NT2/D1 (cell line): ENCODE measurements at regions not wholly inside any gene's neighbourhood (a gene's known extent, or its start where the extent isn't known, plus 50 kb on each side); places are given as distances from the start of the nearest gene placed in this dataset.

Experiments used
- DNase-seq: peaks from one replicate; pipeline ENCODE4 v3.0.0-alpha.2; 2011; ENCODE audit warnings: low read depth, low spot score
- H3K27me3 ChIP-seq: 2 replicates; pipeline ENCODE4 v1.6.0; 2011; ENCODE audit warnings: mild to moderate bottlenecking; ENCODE audit not compliant: insufficient read length, insufficient read depth
- H3K36me3 ChIP-seq: 2 replicates; pipeline ENCODE4 v1.6.1; 2011; ENCODE audit warnings: mild to moderate bottlenecking, low read length, mixed read lengths; ENCODE audit not compliant: insufficient read depth, insufficient read length
- H3K4me1 ChIP-seq: 2 replicates; pipeline ENCODE4 v1.5.1; 2011; ENCODE audit not compliant: insufficient read depth, insufficient read length
- H3K4me3 ChIP-seq: 2 replicates; pipeline ENCODE4 v1.5.1; 2011; ENCODE audit warnings: low read depth; ENCODE audit not compliant: insufficient read length
- H3K9ac ChIP-seq: 2 replicates; pipeline ENCODE4 v1.6.0; 2011; ENCODE audit warnings: low read depth; ENCODE audit not compliant: insufficient read length
- H3K9me3 ChIP-seq: 2 replicates; pipeline ENCODE4 v1.5.1; 2011; ENCODE audit warnings: mild to moderate bottlenecking, low read length; ENCODE audit not compliant: insufficient read depth
- SUZ12 ChIP-seq: IDR thresholded peaks from 2 replicates; pipeline ENCODE4 v1.6.1; 2011; ENCODE audit not compliant: insufficient read length, insufficient read depth; ENCODE audit errors: extremely low read depth
- YY1 ChIP-seq: IDR thresholded peaks from 2 replicates; pipeline ENCODE4 v1.6.1; 2011; ENCODE audit not compliant: insufficient read length, insufficient read depth
- ZNF274 ChIP-seq: IDR thresholded peaks from 2 replicates; pipeline ENCODE4 v1.6.1; 2011; ENCODE audit warnings: mild to moderate bottlenecking, low read depth, low read length

GRCh38 chr14:86652526-86652925 lies 1122.6 kb downstream of the FLRT2 start:
- H3K9me3 ChIP-seq = 0 out of 2 replicates have a peak, but pooled peaks cover 4% of the 10 kb centered on the region
- no peaks in the 10 kb centered on the region for H3K27me3 ChIP-seq
- H3K4me1 ChIP-seq = no peaks in the 10 kb centered on the region
- TF ChIP-seq ZNF274 (no peak), YY1 (no peak), SUZ12 (no peak)
- no peaks in the 10 kb centered on the region for H3K36me3 ChIP-seq
- no peak for DNase-seq
- no peak overlapping the region for H3K9ac ChIP-seq
- H3K4me3 ChIP-seq = no peak overlapping the region

DNA sequence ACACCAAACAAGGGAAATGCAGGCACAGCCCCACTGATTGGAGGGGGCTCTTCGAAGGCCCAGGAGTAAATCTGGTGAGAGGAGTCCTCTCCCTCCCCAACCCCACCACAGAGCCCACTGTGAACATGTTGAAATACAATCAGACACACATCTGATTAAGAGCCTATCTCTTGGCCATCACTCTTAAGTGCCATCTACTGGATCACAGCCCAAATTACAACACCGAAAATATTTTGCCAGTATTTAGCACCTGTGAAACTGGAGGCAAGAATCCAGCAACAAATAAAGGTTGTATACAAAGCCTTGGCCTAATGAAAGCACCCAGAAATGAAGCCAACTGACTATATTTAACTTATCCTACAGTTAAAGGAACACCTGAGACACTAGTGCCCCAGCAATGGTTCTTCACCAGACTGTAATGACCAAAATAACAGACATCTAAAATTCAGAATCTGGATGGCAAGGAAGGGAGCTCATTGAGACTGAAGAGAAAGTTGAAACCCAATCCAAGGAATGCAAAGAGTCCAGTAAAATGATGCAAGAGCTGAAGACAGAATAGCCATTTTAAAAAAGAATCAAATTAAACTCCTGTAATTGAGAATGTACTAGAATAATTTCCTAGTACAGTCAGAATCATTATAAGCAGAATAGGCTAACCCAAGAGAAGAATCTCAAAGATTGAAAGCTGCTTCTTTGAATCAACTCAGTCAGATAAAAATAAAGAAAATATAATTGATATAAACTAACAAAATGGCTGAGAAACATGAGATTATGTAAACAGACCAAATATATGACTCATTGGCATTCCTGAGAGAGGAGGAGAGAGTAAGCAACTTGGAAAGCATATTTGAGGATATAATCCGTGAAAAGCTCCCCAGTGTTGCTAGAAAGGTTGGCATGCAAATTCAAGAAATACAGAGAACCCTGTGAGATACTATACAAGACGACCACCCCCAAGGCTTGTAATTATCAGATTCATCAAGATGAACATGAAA lies 1117.0 kb downstream of the FLRT2 start:
- no peak for TF ChIP-seq YY1
- TF ChIP-seq ZNF274 = no peak
- no peak for TF ChIP-seq SUZ12
- DNase-seq = peak; percentile 15
- Histone ChIP-seq H3K9me3 (0 out of 2 replicates have a peak, but pooled peaks cover 15% of the 10 kb centered on the region), H3K4me3 (no peak overlapping the region), H3K9ac (no peak overlapping the region), H3K4me1 (no peaks in the 10 kb centered on the region), H3K36me3 (no peaks in the 10 kb centered on the region), H3K27me3 (no peaks in the 10 kb centered on the region)

GRCh38 chr14:86646125-86646524 lies 1116.2 kb downstream of the FLRT2 start:
- H3K27me3 ChIP-seq = no peaks in the 10 kb centered on the region
- no peak overlapping the region for H3K4me3 ChIP-seq
- H3K36me3 ChIP-seq = no peaks in the 10 kb centered on the region
- TF ChIP-seq YY1 (no peak), SUZ12 (no peak), ZNF274 (no peak)
- no peak for DNase-seq
- no peaks in the 10 kb centered on the region for H3K4me1 ChIP-seq
- H3K9ac ChIP-seq = no peak overlapping the region
- 0 out of 2 replicates have a peak, but pooled peaks cover 15% of the 10 kb centered on the region for H3K9me3 ChIP-seq

- Histone ChIP-seq H3K4me3 (no peak overlapping the region), H3K9me3 (no peaks in the 10 kb centered on the region), H3K9ac (no peak overlapping the region), H3K36me3 (no peaks in the 10 kb centered on the region), H3K27me3 (no peaks in the 10 kb centered on the region), H3K4me1 (no peaks in the 10 kb centered on the region)
- TF ChIP-seq YY1 (no peak), SUZ12 (no peak), ZNF274 (no peak)
- DNase-seq = no peak
These were observed 1111.4 kb downstream of the FLRT2 start for GRCh38 chr14:86641310-86641709.

- no peaks in the 10 kb centered on the region for H3K9me3 ChIP-seq
- no peak overlapping the region for H3K4me3 ChIP-seq
- H3K36me3 ChIP-seq = no peaks in the 10 kb centered on the region
- H3K4me1 ChIP-seq = no peaks in the 10 kb centered on the region
- no peak for DNase-seq
- H3K9ac ChIP-seq = no peak overlapping the region
- TF ChIP-seq YY1 = no peak
- no peak for TF ChIP-seq SUZ12
- no peak for TF ChIP-seq ZNF274
- H3K27me3 ChIP-seq = no peaks in the 10 kb centered on the region
These were observed 1110.3 kb downstream of the FLRT2 start for GRCh38 chr14:86640288-86640687.

DNA sequence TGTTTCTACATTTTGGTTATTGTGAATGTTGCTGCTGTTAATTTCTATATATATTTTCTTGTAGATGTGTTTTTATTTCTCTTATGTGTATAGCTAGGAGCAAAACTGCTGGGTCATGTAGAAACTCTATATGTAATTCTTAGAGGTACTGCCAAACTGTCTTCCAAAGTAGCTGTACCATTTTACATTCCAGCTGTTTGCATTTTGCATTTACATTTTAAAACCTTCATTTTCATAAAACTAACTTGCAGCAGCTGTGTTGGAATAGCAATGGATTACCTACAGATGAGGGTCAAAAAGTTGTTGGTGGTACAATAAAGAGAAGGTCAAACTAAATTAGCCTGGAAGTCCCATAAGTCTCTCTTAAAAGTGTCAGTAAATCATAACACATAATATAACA lies 1109.7 kb downstream of the FLRT2 start:
- TF ChIP-seq SUZ12 = no peak
- no peak for TF ChIP-seq YY1
- no peak for TF ChIP-seq ZNF274
- H3K9me3 ChIP-seq = no peaks in the 10 kb centered on the region

GRCh38 chr14:86639146-86639545 lies 1109.2 kb downstream of the FLRT2 start:
- Histone ChIP-seq H3K9me3 (no peaks in the 10 kb centered on the region), H3K4me3 (no peak overlapping the region), H3K27me3 (no peaks in the 10 kb centered on the region), H3K36me3 (no peaks in the 10 kb centered on the region), H3K9ac (no peak overlapping the region), H3K4me1 (no peaks in the 10 kb centered on the region)
- no peak for TF ChIP-seq ZNF274
- no peak for TF ChIP-seq YY1
- TF ChIP-seq SUZ12 = no peak
- DNase-seq = no peak

More for the DNA sequence above, 1109.7 kb downstream of the FLRT2 start:
- Histone ChIP-seq H3K4me3 (no peak overlapping the region), H3K9ac (no peak overlapping the region), H3K36me3 (no peaks in the 10 kb centered on the region), H3K4me1 (no peaks in the 10 kb centered on the region), H3K27me3 (no peaks in the 10 kb centered on the region)
- DNase-seq = no peak
